ENCODE measurements at regions not wholly inside any gene's neighbourhood (a gene's known extent, or its start where the extent isn't known, plus 50 kb on each side); places are given as distances from the start of the nearest gene placed in this dataset.
"Not testable (repeated sequence)": the region's sequence is repeated elsewhere in the genome, so short reads cannot be mapped to it uniquely, and the experiment has no call there.

- Mint-ChIP-seq H3K4me3 (peak overlapping the region in 1 of 7 donors; percentile 55), H3K9me3 (peaks cover 11 to 22% (median 15%) of the 10 kb centered on the region in 5 donors)
- DNase-seq; H3K36me3 ChIP-seq (ENCODE audit: insufficient read depth, low read length); H3K4me1 Mint-ChIP-seq; H3K27ac ChIP-seq (ENCODE audit: low read depth, low read length); POLR2A ChIA-PET; H3K4me3 ChIP-seq (ENCODE audit: low read length); H3K27ac Mint-ChIP-seq; H3K9me3 ChIP-seq (ENCODE audit: low read length); H3K27me3 Mint-ChIP-seq; H3K4me1 ChIP-seq (ENCODE audit: insufficient read depth, low read length); H3K27me3 ChIP-seq (ENCODE audit: insufficient read depth, low read length, poor library complexity, severe bottlenecking); H3K36me3 Mint-ChIP-seq; CTCF ChIA-PET: not testable (repeated sequence)
These were observed 161.0 kb upstream of the FOXD4L5 start for GRCh38 chr9:65445991-65446390.

- H3K27me3 ChIP-seq (ENCODE audit: insufficient read depth, low read length, poor library complexity, severe bottlenecking): no peaks in the 10 kb centered on the region
- POLR2A ChIA-PET: no interaction called here
- CTCF ChIA-PET: no interaction called here
- Mint-ChIP-seq H3K9me3 (peaks cover 11 to 22% (median 15%) of the 10 kb centered on the region in 5 donors), H3K36me3 (no peaks in the 10 kb centered on the region), H3K4me1 (no peaks in the 10 kb centered on the region), H3K27me3 (no peaks in the 10 kb centered on the region), H3K27ac (peak overlapping the region in 1 of 8 donors; percentile 38), H3K4me3 (no peak overlapping the region)
- H3K9me3 ChIP-seq (ENCODE audit: low read length): no peaks in the 10 kb centered on the region
- no peak overlapping the region for H3K27ac ChIP-seq (ENCODE audit: low read depth, low read length)
- H3K36me3 ChIP-seq (ENCODE audit: insufficient read depth, low read length): no peaks in the 10 kb centered on the region
- H3K4me1 ChIP-seq (ENCODE audit: insufficient read depth, low read length): no peaks in the 10 kb centered on the region
- no peak for DNase-seq
- no peak overlapping the region for H3K4me3 ChIP-seq (ENCODE audit: low read length)
These were observed 159.9 kb upstream of the FOXD4L5 start for GRCh38 chr9:65444943-65445342.

GRCh38 chr9:65442116-65442515, 157.1 kb upstream of the FOXD4L5 start:
- H3K36me3 ChIP-seq (ENCODE audit: insufficient read depth, low read length); POLR2A ChIA-PET; DNase-seq; H3K4me3 ChIP-seq (ENCODE audit: low read length); H3K27me3 Mint-ChIP-seq; H3K4me1 Mint-ChIP-seq; H3K4me1 ChIP-seq (ENCODE audit: insufficient read depth, low read length); H3K27ac ChIP-seq (ENCODE audit: low read depth, low read length); CTCF ChIA-PET; H3K4me3 Mint-ChIP-seq; H3K9me3 ChIP-seq (ENCODE audit: low read length); H3K27me3 ChIP-seq (ENCODE audit: insufficient read depth, low read length, poor library complexity, severe bottlenecking); H3K36me3 Mint-ChIP-seq; H3K27ac Mint-ChIP-seq: not testable (repeated sequence)
- H3K9me3 Mint-ChIP-seq: peaks cover 5 to 11% (median 10%) of the 10 kb centered on the region in 5 donors

- DNase-seq; H3K4me1 Mint-ChIP-seq; H3K36me3 ChIP-seq (ENCODE audit: insufficient read depth, low read length); H3K27ac Mint-ChIP-seq; POLR2A ChIA-PET; H3K27ac ChIP-seq (ENCODE audit: low read depth, low read length); H3K4me3 ChIP-seq (ENCODE audit: low read length); CTCF ChIA-PET; H3K36me3 Mint-ChIP-seq; H3K9me3 ChIP-seq (ENCODE audit: low read length); H3K27me3 Mint-ChIP-seq; H3K27me3 ChIP-seq (ENCODE audit: insufficient read depth, low read length, poor library complexity, severe bottlenecking); H3K4me1 ChIP-seq (ENCODE audit: insufficient read depth, low read length): not testable (repeated sequence)
- Mint-ChIP-seq H3K9me3 (peaks cover 8 to 16% (median 15%) of the 10 kb centered on the region in 5 donors), H3K4me3 (peak overlapping the region in 1 of 7 donors; percentile 44)
These were observed 156.4 kb upstream of the FOXD4L5 start for GRCh38 chr9:65441324-65441920.

- Histone ChIP-seq H3K27me3 (ENCODE audit: insufficient read depth, low read length, poor library complexity, severe bottlenecking) (no peaks in the 10 kb centered on the region), H3K27ac (ENCODE audit: low read depth, low read length) (no peak overlapping the region), H3K9me3 (ENCODE audit: low read length) (peaks cover 2% of the 10 kb centered on the region), H3K4me1 (ENCODE audit: insufficient read depth, low read length) (no peaks in the 10 kb centered on the region), H3K4me3 (ENCODE audit: low read length) (no peak overlapping the region), H3K36me3 (ENCODE audit: insufficient read depth, low read length) (no peaks in the 10 kb centered on the region)
- no peak overlapping the region for H3K4me3 Mint-ChIP-seq
- ChIA-PET CTCF (no interaction called here), POLR2A (no interaction called here)
- peaks cover 0 to 3% (median 0%) of the 10 kb centered on the region in 3 donors for H3K4me1 Mint-ChIP-seq
- no peak for DNase-seq
- peaks cover 0 to 7% (median 2%) of the 10 kb centered on the region in 3 donors for H3K36me3 Mint-ChIP-seq
- H3K9me3 Mint-ChIP-seq: peaks cover 8 to 29% (median 17%) of the 10 kb centered on the region in 5 donors
- peak overlapping the region in 2 of 8 donors; percentile 2 to 44 for H3K27ac Mint-ChIP-seq
- H3K27me3 Mint-ChIP-seq: peaks cover 0 to 2% of the 10 kb centered on the region in 2 donors
These were observed 152.7 kb upstream of the FOXD4L5 start for GRCh38 chr9:65437724-65438123.

- POLR2A ChIA-PET: no interaction called here
- H3K27me3 Mint-ChIP-seq: peaks cover 0 to 2% of the 10 kb centered on the region in 2 donors
- peaks cover 0 to 15% (median 2%) of the 10 kb centered on the region in 3 donors for H3K36me3 Mint-ChIP-seq
These were observed 150.5 kb upstream of the FOXD4L5 start for GRCh38 chr9:65435464-65435863.

GRCh38 chr9:65432722-65433323, 147.8 kb upstream of the FOXD4L5 start:
- H3K4me3 Mint-ChIP-seq: no peak overlapping the region

More at GRCh38 chr9:65435464-65435863, 150.5 kb upstream of the FOXD4L5 start:
- Histone ChIP-seq H3K9me3 (ENCODE audit: low read length) (peaks cover 3% of the 10 kb centered on the region), H3K4me1 (ENCODE audit: insufficient read depth, low read length) (no peaks in the 10 kb centered on the region), H3K36me3 (ENCODE audit: insufficient read depth, low read length) (no peaks in the 10 kb centered on the region), H3K4me3 (ENCODE audit: low read length) (no peak overlapping the region), H3K27me3 (ENCODE audit: insufficient read depth, low read length, poor library complexity, severe bottlenecking) (no peaks in the 10 kb centered on the region), H3K27ac (ENCODE audit: low read depth, low read length) (no peak overlapping the region)
- peaks cover 15 to 41% (median 21%) of the 10 kb centered on the region in 5 donors for H3K9me3 Mint-ChIP-seq
- peaks cover 0 to 3% (median 0%) of the 10 kb centered on the region in 3 donors for H3K4me1 Mint-ChIP-seq
- no peak overlapping the region for H3K27ac Mint-ChIP-seq
- CTCF ChIA-PET: no interaction called here
- DNase-seq: no peak
- no peak overlapping the region for H3K4me3 Mint-ChIP-seq

GRCh38 chr9:65432051-65432450, 147.0 kb upstream of the FOXD4L5 start:
- CTCF ChIA-PET: no interaction called here
- no peak overlapping the region for H3K27ac ChIP-seq (ENCODE audit: low read depth, low read length)
- no peak overlapping the region for H3K4me3 ChIP-seq (ENCODE audit: low read length)
- DNase-seq: no peak
- H3K27ac Mint-ChIP-seq: peak overlapping the region in 1 of 8 donors; percentile 45
- H3K36me3 Mint-ChIP-seq: peaks cover 0 to 15% (median 2%) of the 10 kb centered on the region in 3 donors
- H3K4me1 Mint-ChIP-seq: peaks cover 0 to 3% (median 0%) of the 10 kb centered on the region in 3 donors
- H3K9me3 Mint-ChIP-seq: peaks cover 15 to 43% (median 20%) of the 10 kb centered on the region in 5 donors
- H3K4me1 ChIP-seq (ENCODE audit: insufficient read depth, low read length): no peaks in the 10 kb centered on the region
- no peaks in the 10 kb centered on the region for H3K27me3 ChIP-seq (ENCODE audit: insufficient read depth, low read length, poor library complexity, severe bottlenecking)
- peaks cover 3% of the 10 kb centered on the region for H3K9me3 ChIP-seq (ENCODE audit: low read length)
- no peaks in the 10 kb centered on the region for H3K36me3 ChIP-seq (ENCODE audit: insufficient read depth, low read length)
- POLR2A ChIA-PET: no interaction called here
- H3K27me3 Mint-ChIP-seq: no peaks in the 10 kb centered on the region
- no peak overlapping the region for H3K4me3 Mint-ChIP-seq

More at GRCh38 chr9:65432722-65433323, 147.8 kb upstream of the FOXD4L5 start:
- Mint-ChIP-seq H3K27me3 (peaks cover 0 to 2% of the 10 kb centered on the region in 2 donors), H3K36me3 (peaks cover 0 to 15% (median 2%) of the 10 kb centered on the region in 3 donors), H3K4me1 (peaks cover 0 to 3% (median 0%) of the 10 kb centered on the region in 3 donors), H3K9me3 (peaks cover 15 to 47% (median 20%) of the 10 kb centered on the region in 5 donors), H3K27ac (peak overlapping the region in 1 of 8 donors; percentile 11)
- no peaks in the 10 kb centered on the region for H3K27me3 ChIP-seq (ENCODE audit: insufficient read depth, low read length, poor library complexity, severe bottlenecking)
- H3K9me3 ChIP-seq (ENCODE audit: low read length): peaks cover 3% of the 10 kb centered on the region
- ChIA-PET CTCF (no interaction called here), POLR2A (no interaction called here)
- no peak for DNase-seq
- no peaks in the 10 kb centered on the region for H3K36me3 ChIP-seq (ENCODE audit: insufficient read depth, low read length)
- H3K27ac ChIP-seq (ENCODE audit: low read depth, low read length): no peak overlapping the region
- H3K4me1 ChIP-seq (ENCODE audit: insufficient read depth, low read length): no peaks in the 10 kb centered on the region
- H3K4me3 ChIP-seq (ENCODE audit: low read length): no peak overlapping the region
